SK-N-SH (cell line): ENCODE measurements at regions not wholly inside any gene's neighbourhood (a gene's known extent, or its start where the extent isn't known, plus 50 kb on each side); places are given as distances from the start of the nearest gene placed in this dataset.

Source experiments
- CTCF ChIA-PET: fragments of 300-600, 350-600 bp; formaldehyde crosslinking; extraction: SDS; loops from one replicate; lab custom pipeline; 2021; lab: Yijun Ruan, JAX
- POLR2A ChIA-PET: fragments of 350-600 bp; sonication (Branson Sonifier 250); formaldehyde crosslinking; extraction: SDS; loops from one replicate; lab custom pipeline; 2020; ENCODE audit warnings: antibody characterized with exemption, inconsistent platforms; lab: Yijun Ruan, JAX
- DNase-seq: peaks from one replicate; pipeline ENCODE4 v3.0.0; 2012
- H2AFZ ChIP-seq: fragments of 200-600 bp; sonication (generic); 2 replicates; pipeline ENCODE4 v1.8.1; 2016; ENCODE audit warnings: antibody characterized with exemption, mild to moderate bottlenecking, low read depth
- H3F3A ChIP-seq: fragments of 200-600 bp; sonication (generic); replicated peaks from 2 replicates; pipeline ENCODE3; 2016; ENCODE audit warnings: antibody characterized with exemption, mild to moderate bottlenecking; ENCODE audit not compliant: insufficient read depth
- H3K27ac ChIP-seq, 2 experiments: fragments of 200-500 bp in 1 of 2; fragments of 200-600 bp in 1 of 2; sonication (Bioruptor generic) in 1 of 2; sonication (generic), shearing (Covaris generic) in 1 of 2; 2 replicates each; pipeline versions ENCODE4 v1.5.1 to v1.6.1; 2014 to 2016; ENCODE audit warnings: low read depth in 2 of 2, inconsistent platforms in 1 of 2, low read length in 1 of 2, mild to moderate bottlenecking in 1 of 2, mixed read lengths in 1 of 2
- H3K27me3 ChIP-seq: fragments of 200-600 bp; sonication (generic), shearing (Covaris generic); 2 replicates; pipeline ENCODE4 v1.6.1; 2016; ENCODE audit warnings: mixed run types; ENCODE audit not compliant: insufficient read depth
- H3K36me3 ChIP-seq, 2 experiments: fragments of 200-500 bp in 1 of 2; fragments of 200-600 bp in 1 of 2; sonication (Bioruptor generic) in 1 of 2; sonication (generic) in 1 of 2; replicated peaks in 1 of 2; 2 replicates each; pipeline versions ENCODE3 to v1.5.1; 2014 to 2016; ENCODE audit warnings: low read length in 1 of 2, mild to moderate bottlenecking in 1 of 2; ENCODE audit not compliant: insufficient read depth in 2 of 2, control insufficient read depth in 1 of 2
- H3K4me1 ChIP-seq, 2 experiments: fragments of 200-500 bp in 1 of 2; fragments of 200-600 bp in 1 of 2; sonication (Bioruptor generic) in 1 of 2; sonication (generic), shearing (Covaris generic) in 1 of 2; 2 replicates each; pipeline versions ENCODE4 v1.5.1 to v1.6.1; 2014 to 2016; ENCODE audit warnings: low read depth in 1 of 2, low read length in 1 of 2, mixed run types in 1 of 2; ENCODE audit not compliant: insufficient read depth in 2 of 2, control insufficient read depth in 1 of 2
- H3K4me2 ChIP-seq: fragments of 200-600 bp; sonication (generic), shearing (Covaris generic); 2 replicates; pipeline ENCODE4 v1.6.1; 2017; ENCODE audit warnings: mixed run types
- H3K4me3 ChIP-seq, 2 experiments: fragments of 200-500 bp in 1 of 2; fragments of 200-600 bp in 1 of 2; sonication (Bioruptor generic) in 1 of 2; sonication (generic), shearing (Covaris generic) in 1 of 2; 2 replicates each; pipeline versions ENCODE4 v1.5.1 to v1.8.1; 2014 to 2016; ENCODE audit warnings: low read depth in 2 of 2, inconsistent platforms in 1 of 2, low read length in 1 of 2, mild to moderate bottlenecking in 1 of 2, mixed read lengths in 1 of 2, moderate library complexity in 1 of 2
- H3K79me2 ChIP-seq: fragments of 200-600 bp; sonication (generic); 2 replicates; pipeline ENCODE4 v1.8.1; 2017; ENCODE audit warnings: mild to moderate bottlenecking; ENCODE audit not compliant: insufficient read depth
- H3K9ac ChIP-seq: fragments of 200-600 bp; sonication (generic); 2 replicates; pipeline ENCODE4 v1.6.1; 2017; ENCODE audit warnings: mixed run types
- H3K9me2 ChIP-seq: fragments of 200-600 bp; sonication (generic); 2 replicates; pipeline ENCODE4 v1.6.1; 2017; ENCODE audit warnings: mixed run types
- H3K9me3 ChIP-seq: fragments of 200-600 bp; sonication (generic); 2 replicates; pipeline ENCODE4 v1.6.1; 2017; ENCODE audit warnings: mixed run types, mild to moderate bottlenecking, moderate library complexity
- H4K20me1 ChIP-seq: fragments of 200-600 bp; sonication (generic); 2 replicates; pipeline ENCODE4 v1.6.1; 2017; ENCODE audit warnings: mild to moderate bottlenecking, mixed run types; ENCODE audit not compliant: insufficient read depth
- ELF1 ChIP-seq: IDR thresholded peaks from 2 replicates; pipeline ENCODE4 v1.4.0; 2012
- EZH2phosphoT487 ChIP-seq: fragments of 200-600 bp; sonication (generic); IDR thresholded peaks from 2 replicates; pipeline ENCODE4 v1.6.1; 2017; ENCODE audit warnings: low read depth, mixed run types, mild to moderate bottlenecking, antibody characterized with exemption, moderate library complexity, borderline replicate concordance
- FOXJ3 ChIP-seq: sonication (generic); formaldehyde crosslinking; IDR thresholded peaks from 2 replicates; pipeline ENCODE4 v1.5.1; 2020; ENCODE audit warnings: mild to moderate bottlenecking, missing genetic modification reagents
- JUND ChIP-seq: IDR thresholded peaks from 2 replicates; pipeline ENCODE4 v1.4.0; 2012
- MEF2A ChIP-seq: IDR thresholded peaks from 2 replicates; pipeline ENCODE4 v1.4.0; 2012; ENCODE audit warnings: low read depth, borderline replicate concordance
- MXI1 ChIP-seq: IDR thresholded peaks from 2 replicates; pipeline ENCODE4 v1.6.1; 2012; ENCODE audit warnings: mild to moderate bottlenecking, low read depth, low read length, improper control_type of control experiment
- NRF1 ChIP-seq: IDR thresholded peaks from 2 replicates; pipeline ENCODE4 v1.6.1; 2012; ENCODE audit warnings: low read depth, mild to moderate bottlenecking, low read length
- RAD21 ChIP-seq: IDR thresholded peaks from 2 replicates; pipeline ENCODE4 v1.6.1; 2012; ENCODE audit warnings: mild to moderate bottlenecking, low read length
- RFX5 ChIP-seq: IDR thresholded peaks from 2 replicates; pipeline ENCODE4 v1.6.1; 2012; ENCODE audit warnings: mild to moderate bottlenecking, improper control_type of control experiment, low read length
- RXRA ChIP-seq: IDR thresholded peaks from 2 replicates; pipeline ENCODE4 v1.4.0; 2012; ENCODE audit warnings: low read depth, mild to moderate bottlenecking, borderline replicate concordance
- SIN3A ChIP-seq: IDR thresholded peaks from 2 replicates; pipeline ENCODE4 v1.6.1; 2012; ENCODE audit warnings: low read depth, mild to moderate bottlenecking, low read length, moderate library complexity, borderline replicate concordance
- TCF12 ChIP-seq: IDR thresholded peaks from 2 replicates; pipeline ENCODE4 v1.4.0; 2012
- WGBS: methylation state at CpG from one replicate; pipeline ENCODE4 v1.1.6; 2017; ENCODE audit warnings: low lambda C conversion rate; 5-methylcytosine and 5-hydroxymethylcytosine counted together
- TF ChIP-seq, protein P1 (sequence below): fragments of 150-350 bp; IDR thresholded peaks from 2 replicates; pipeline ENCODE4 v1.6.1; 2016; ENCODE audit warnings: mild to moderate bottlenecking, low read depth, low read length
- TF ChIP-seq, protein P2 (sequence below): IDR thresholded peaks from 2 replicates; pipeline ENCODE4 v1.4.0; 2012; ENCODE audit warnings: low read depth
- TF ChIP-seq, protein P3 (sequence below): IDR thresholded peaks from 2 replicates; pipeline ENCODE4; 2012
- TF ChIP-seq, protein P4 (sequence below): IDR thresholded peaks from 2 replicates; pipeline ENCODE4 v1.4.0; 2012; ENCODE audit warnings: low read depth, borderline replicate concordance
- TF ChIP-seq, protein P5 (sequence below): fragments of 150-350 bp; IDR thresholded peaks from 2 replicates; pipeline ENCODE4 v1.6.1; 2017; ENCODE audit warnings: antibody characterized with exemption, low read length, low read depth, borderline replicate concordance
- TF ChIP-seq, protein P6 (sequence below): IDR thresholded peaks from 2 replicates; pipeline ENCODE4 v1.4.0; 2012; ENCODE audit warnings: low read depth, borderline replicate concordance

DNA sequence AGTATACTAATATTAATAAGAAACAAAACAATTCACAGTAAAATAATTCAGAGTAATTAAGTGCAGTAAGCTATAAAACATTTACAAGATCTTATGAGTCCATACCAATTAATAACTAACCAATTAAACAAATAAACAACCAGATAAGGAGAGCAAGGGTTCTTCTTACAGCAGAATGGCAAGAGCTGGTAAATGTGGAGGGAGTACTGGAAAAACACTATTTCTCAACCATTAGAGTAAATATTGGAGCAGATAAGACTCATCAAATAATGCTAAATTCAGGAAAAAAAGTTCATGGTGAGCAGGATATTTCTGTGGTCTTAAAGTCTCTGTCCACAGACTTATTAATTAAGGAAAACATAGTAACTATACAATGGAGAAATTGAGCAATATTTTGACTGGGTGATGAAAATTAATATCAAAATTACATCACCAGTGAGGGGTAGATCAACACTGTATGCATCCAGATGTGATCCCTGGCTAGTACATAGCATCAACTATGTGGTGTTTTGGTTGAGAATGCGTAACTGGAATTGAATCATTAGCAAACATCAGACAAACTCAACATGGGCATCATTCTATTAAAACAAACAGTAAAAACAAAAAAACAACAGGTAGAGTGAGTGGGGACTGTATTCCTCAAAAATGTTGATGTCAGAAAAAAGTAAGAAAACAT is 1376.7 kb downstream of the PCDH19 start:
- Histone ChIP-seq H3K9ac (no peak overlapping the region), H2AFZ (no peak overlapping the region), H4K20me1 (no peaks in the 10 kb centered on the region), H3K4me2 (no peak overlapping the region), H3K27me3 (no peaks in the 10 kb centered on the region), H3K4me1 (no peaks in the 10 kb centered on the region), H3K79me2 (no peaks in the 10 kb centered on the region), H3K27ac (no peak overlapping the region), H3K9me2 (no peaks in the 10 kb centered on the region), H3F3A (no peaks in the 10 kb centered on the region), H3K4me3 (no peak overlapping the region), H3K36me3 (no peaks in the 10 kb centered on the region), H3K9me3 (no peaks in the 10 kb centered on the region)
- CTCF ChIA-PET, result no interaction called here
- TF ChIP-seq RFX5 (no peak), FOXJ3 (CRISPR knock-in tag) (no peak), MXI1 (no peak), RXRA (no peak), ELF1 (no peak), NRF1 (no peak), EZH2phosphoT487 (no peak), MEF2A (no peak), TCF12 (no peak), RAD21 (no peak), SIN3A (no peak), JUND (no peak)
- TF ChIP-seq, protein P1, sequence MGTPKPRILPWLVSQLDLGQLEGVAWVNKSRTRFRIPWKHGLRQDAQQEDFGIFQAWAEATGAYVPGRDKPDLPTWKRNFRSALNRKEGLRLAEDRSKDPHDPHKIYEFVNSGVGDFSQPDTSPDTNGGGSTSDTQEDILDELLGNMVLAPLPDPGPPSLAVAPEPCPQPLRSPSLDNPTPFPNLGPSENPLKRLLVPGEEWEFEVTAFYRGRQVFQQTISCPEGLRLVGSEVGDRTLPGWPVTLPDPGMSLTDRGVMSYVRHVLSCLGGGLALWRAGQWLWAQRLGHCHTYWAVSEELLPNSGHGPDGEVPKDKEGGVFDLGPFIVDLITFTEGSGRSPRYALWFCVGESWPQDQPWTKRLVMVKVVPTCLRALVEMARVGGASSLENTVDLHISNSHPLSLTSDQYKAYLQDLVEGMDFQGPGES, result no peak
- TF ChIP-seq, protein P2, sequence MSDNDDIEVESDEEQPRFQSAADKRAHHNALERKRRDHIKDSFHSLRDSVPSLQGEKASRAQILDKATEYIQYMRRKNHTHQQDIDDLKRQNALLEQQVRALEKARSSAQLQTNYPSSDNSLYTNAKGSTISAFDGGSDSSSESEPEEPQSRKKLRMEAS, result no peak
- TF ChIP-seq, protein P3, sequence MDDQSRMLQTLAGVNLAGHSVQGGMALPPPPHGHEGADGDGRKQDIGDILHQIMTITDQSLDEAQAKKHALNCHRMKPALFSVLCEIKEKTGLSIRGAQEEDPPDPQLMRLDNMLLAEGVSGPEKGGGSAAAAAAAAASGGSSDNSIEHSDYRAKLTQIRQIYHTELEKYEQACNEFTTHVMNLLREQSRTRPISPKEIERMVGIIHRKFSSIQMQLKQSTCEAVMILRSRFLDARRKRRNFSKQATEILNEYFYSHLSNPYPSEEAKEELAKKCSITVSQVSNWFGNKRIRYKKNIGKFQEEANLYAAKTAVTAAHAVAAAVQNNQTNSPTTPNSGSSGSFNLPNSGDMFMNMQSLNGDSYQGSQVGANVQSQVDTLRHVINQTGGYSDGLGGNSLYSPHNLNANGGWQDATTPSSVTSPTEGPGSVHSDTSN, result no peak
- TF ChIP-seq, protein P4, sequence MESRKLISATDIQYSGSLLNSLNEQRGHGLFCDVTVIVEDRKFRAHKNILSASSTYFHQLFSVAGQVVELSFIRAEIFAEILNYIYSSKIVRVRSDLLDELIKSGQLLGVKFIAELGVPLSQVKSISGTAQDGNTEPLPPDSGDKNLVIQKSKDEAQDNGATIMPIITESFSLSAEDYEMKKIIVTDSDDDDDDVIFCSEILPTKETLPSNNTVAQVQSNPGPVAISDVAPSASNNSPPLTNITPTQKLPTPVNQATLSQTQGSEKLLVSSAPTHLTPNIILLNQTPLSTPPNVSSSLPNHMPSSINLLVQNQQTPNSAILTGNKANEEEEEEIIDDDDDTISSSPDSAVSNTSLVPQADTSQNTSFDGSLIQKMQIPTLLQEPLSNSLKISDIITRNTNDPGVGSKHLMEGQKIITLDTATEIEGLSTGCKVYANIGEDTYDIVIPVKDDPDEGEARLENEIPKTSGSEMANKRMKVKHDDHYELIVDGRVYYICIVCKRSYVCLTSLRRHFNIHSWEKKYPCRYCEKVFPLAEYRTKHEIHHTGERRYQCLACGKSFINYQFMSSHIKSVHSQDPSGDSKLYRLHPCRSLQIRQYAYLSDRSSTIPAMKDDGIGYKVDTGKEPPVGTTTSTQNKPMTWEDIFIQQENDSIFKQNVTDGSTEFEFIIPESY, result no peak
- TF ChIP-seq, protein P5, sequence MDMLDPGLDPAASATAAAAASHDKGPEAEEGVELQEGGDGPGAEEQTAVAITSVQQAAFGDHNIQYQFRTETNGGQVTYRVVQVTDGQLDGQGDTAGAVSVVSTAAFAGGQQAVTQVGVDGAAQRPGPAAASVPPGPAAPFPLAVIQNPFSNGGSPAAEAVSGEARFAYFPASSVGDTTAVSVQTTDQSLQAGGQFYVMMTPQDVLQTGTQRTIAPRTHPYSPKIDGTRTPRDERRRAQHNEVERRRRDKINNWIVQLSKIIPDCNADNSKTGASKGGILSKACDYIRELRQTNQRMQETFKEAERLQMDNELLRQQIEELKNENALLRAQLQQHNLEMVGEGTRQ, result no peak
- TF ChIP-seq, protein P6, sequence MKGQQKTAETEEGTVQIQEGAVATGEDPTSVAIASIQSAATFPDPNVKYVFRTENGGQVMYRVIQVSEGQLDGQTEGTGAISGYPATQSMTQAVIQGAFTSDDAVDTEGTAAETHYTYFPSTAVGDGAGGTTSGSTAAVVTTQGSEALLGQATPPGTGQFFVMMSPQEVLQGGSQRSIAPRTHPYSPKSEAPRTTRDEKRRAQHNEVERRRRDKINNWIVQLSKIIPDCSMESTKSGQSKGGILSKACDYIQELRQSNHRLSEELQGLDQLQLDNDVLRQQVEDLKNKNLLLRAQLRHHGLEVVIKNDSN, result no peak
- no peak for DNase-seq
- WGBS, result 0% methylated on average over 1 of the region's 1 CpG
- POLR2A ChIA-PET, result no interaction called here
